Tibial artery (tissue), 4 donors: ENCODE measurements at regions not wholly inside any gene's neighbourhood (a gene's known extent, or its start where the extent isn't known, plus 50 kb on each side); places are given as distances from the start of the nearest gene placed in this dataset.

Experiments used
- DNase-seq, 2 donors: peaks; one replicate each; pipeline ENCODE4 v3.0.0-alpha.2; 2019
- H3K27ac ChIP-seq, 2 donors: fragments of 200-600 bp; sonication (generic) in 1 of 2; 1 replicate in 1 of 2; 2 replicates in 1 of 2; pipeline ENCODE4 v1.5.1; 2018 to 2019; ENCODE audit warnings: mild to moderate bottlenecking in 1 of 2
- H3K27me3 ChIP-seq, 2 donors: fragments of 200-600 bp; sonication (generic) in 1 of 2; one replicate each; pipeline versions ENCODE4 v1.5.1 to v1.6.0; 2016 to 2019
- H3K36me3 ChIP-seq, 3 donors: fragments of 200-600 bp; sonication (generic) in 2 of 3; one replicate each; pipeline ENCODE4 v1.5.1; 2016 to 2019; ENCODE audit warnings: mild to moderate bottlenecking in 2 of 3
- H3K4me1 ChIP-seq, 4 donors: fragments of 200-600 bp; sonication (generic) in 2 of 4; 1 replicate in 3 of 4; 2 replicates in 1 of 4; pipeline ENCODE4 v1.5.1; 2016 to 2019
- H3K4me3 ChIP-seq, 2 donors: fragments of 200-600 bp; sonication (generic) in 1 of 2; 1 replicate in 1 of 2; 2 replicates in 1 of 2; pipeline ENCODE4 v1.5.1; 2018 to 2019; ENCODE audit warnings: mild to moderate bottlenecking in 2 of 2
- H3K9me3 ChIP-seq, 3 donors: fragments of 200-600 bp; sonication (generic) in 1 of 3; one replicate each; pipeline ENCODE4 v1.5.1; 2016 to 2019
- intact Hi-C: fragments of 100-400 bp; cut with DNase I; formaldehyde crosslinking; loops from one replicate; pipeline ENCODE4 v1.15.0; 2023; ENCODE audit warnings: low total_unique reads
- TF ChIP-seq, protein P1 (sequence below), 2 experiments: fragments of 200-600 bp in 1 of 2; fragments of 450-650 bp in 1 of 2; IDR thresholded peaks; one replicate each; pipeline ENCODE4 v1.5.1; 2017 to 2019; ENCODE audit warnings: antibody characterized with exemption in 2 of 2, mild to moderate bottlenecking in 1 of 2, moderate library complexity in 1 of 2

GRCh38 chr9:15079989-15080388 is 169.8 kb upstream of the FREM1 start:
- no peak overlapping the region for H3K4me3 ChIP-seq
- TF ChIP-seq, protein P1, sequence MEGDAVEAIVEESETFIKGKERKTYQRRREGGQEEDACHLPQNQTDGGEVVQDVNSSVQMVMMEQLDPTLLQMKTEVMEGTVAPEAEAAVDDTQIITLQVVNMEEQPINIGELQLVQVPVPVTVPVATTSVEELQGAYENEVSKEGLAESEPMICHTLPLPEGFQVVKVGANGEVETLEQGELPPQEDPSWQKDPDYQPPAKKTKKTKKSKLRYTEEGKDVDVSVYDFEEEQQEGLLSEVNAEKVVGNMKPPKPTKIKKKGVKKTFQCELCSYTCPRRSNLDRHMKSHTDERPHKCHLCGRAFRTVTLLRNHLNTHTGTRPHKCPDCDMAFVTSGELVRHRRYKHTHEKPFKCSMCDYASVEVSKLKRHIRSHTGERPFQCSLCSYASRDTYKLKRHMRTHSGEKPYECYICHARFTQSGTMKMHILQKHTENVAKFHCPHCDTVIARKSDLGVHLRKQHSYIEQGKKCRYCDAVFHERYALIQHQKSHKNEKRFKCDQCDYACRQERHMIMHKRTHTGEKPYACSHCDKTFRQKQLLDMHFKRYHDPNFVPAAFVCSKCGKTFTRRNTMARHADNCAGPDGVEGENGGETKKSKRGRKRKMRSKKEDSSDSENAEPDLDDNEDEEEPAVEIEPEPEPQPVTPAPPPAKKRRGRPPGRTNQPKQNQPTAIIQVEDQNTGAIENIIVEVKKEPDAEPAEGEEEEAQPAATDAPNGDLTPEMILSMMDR (IDR thresholded peaks at IDR 0.05) = no peak
- intact Hi-C loops = no loop called here
- H3K36me3 ChIP-seq = no peaks in the 10 kb centered on the region
- no peaks in the 10 kb centered on the region for H3K9me3 ChIP-seq
- H3K27me3 ChIP-seq = no peaks in the 10 kb centered on the region
- no peak for DNase-seq
- no peaks in the 10 kb centered on the region for H3K4me1 ChIP-seq
- no peak overlapping the region for H3K27ac ChIP-seq

- Histone ChIP-seq H3K9me3 (no peaks in the 10 kb centered on the region), H3K27ac (no peak overlapping the region), H3K4me1 (no peaks in the 10 kb centered on the region), H3K36me3 (no peaks in the 10 kb centered on the region), H3K27me3 (no peaks in the 10 kb centered on the region), H3K4me3 (no peak overlapping the region)
- DNase-seq = no peak
- intact Hi-C loops = no loop called here
- TF ChIP-seq, protein P1 (IDR thresholded peaks at IDR 0.05) = no peak
Measured at GRCh38 chr9:15077946-15078729, 167.9 kb upstream of the FREM1 start.

GRCh38 chr9:15073620-15074019 is 163.4 kb upstream of the FREM1 start:
- Histone ChIP-seq H3K27ac (no peak overlapping the region), H3K27me3 (no peaks in the 10 kb centered on the region), H3K9me3 (no peaks in the 10 kb centered on the region), H3K36me3 (no peaks in the 10 kb centered on the region), H3K4me3 (no peak overlapping the region), H3K4me1 (no peaks in the 10 kb centered on the region)
- TF ChIP-seq, protein P1 (IDR thresholded peaks at IDR 0.05) = no peak
- DNase-seq = no peak
- intact Hi-C loops = no loop called here

DNA sequence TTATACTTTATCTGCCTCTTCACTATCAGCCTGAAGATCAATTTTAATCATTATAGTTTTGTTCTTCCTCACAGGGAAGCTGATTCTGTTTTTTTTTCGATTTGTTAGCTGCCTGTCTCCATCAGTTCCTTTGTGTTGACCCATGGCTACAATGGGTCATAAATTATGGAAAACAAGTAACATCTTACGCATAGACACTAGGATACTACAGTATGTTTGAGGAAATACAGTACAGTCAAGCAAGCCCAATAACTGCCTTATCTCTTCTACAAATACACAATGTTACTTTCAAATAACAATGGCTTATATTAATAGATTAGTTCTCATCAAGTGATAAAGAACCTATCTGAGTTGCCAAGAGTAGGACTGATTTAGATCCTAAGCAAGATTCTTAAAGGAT is 160.5 kb upstream of the FREM1 start:
- intact Hi-C loops = no loop called here
- TF ChIP-seq, protein P1 (IDR thresholded peaks at IDR 0.05) = no peak

GRCh38 chr9:15069106-15069505 is 158.9 kb upstream of the FREM1 start:
- no peaks in the 10 kb centered on the region for H3K4me1 ChIP-seq
- H3K36me3 ChIP-seq = no peaks in the 10 kb centered on the region
- H3K9me3 ChIP-seq = no peaks in the 10 kb centered on the region
- TF ChIP-seq, protein P1 (IDR thresholded peaks at IDR 0.05) = no peak
- DNase-seq = no peak
- H3K27ac ChIP-seq = no peak overlapping the region
- no peak overlapping the region for H3K4me3 ChIP-seq
- intact Hi-C loops = no loop called here
- no peaks in the 10 kb centered on the region for H3K27me3 ChIP-seq

More for the DNA sequence above, 160.5 kb upstream of the FREM1 start:
- no peak overlapping the region for H3K4me3 ChIP-seq
- H3K4me1 ChIP-seq = no peaks in the 10 kb centered on the region
- no peaks in the 10 kb centered on the region for H3K27me3 ChIP-seq
- no peak for DNase-seq
- no peaks in the 10 kb centered on the region for H3K36me3 ChIP-seq
- no peak overlapping the region for H3K27ac ChIP-seq
- no peaks in the 10 kb centered on the region for H3K9me3 ChIP-seq
